ENCODE measurements at regions not wholly inside any gene's neighbourhood (a gene's known extent, or its start where the extent isn't known, plus 50 kb on each side); places are given as distances from the start of the nearest gene placed in this dataset.

- DNase-seq (ENCODE audit: low spot score): no peak
These were observed 270.6 kb downstream of the PBX3 start for GRCh38 chr9:126017758-126018157.

GRCh38 chr9:126020836-126021235 is 273.7 kb downstream of the PBX3 start:
- no peak for DNase-seq (ENCODE audit: low spot score)

GRCh38 chr9:126023962-126024361 is 276.8 kb downstream of the PBX3 start:
- DNase-seq (ENCODE audit: low spot score): no peak

- no peak for DNase-seq (ENCODE audit: low spot score)
These were observed 277.5 kb downstream of the PBX3 start for GRCh38 chr9:126024581-126025230.

GRCh38 chr9:126025991-126026390 is 278.8 kb downstream of the PBX3 start:
- no peak for DNase-seq (ENCODE audit: low spot score)

- DNase-seq (ENCODE audit: low spot score): no peak
These were observed 280.4 kb downstream of the PBX3 start for GRCh38 chr9:126027566-126027965.

GRCh38 chr9:126028746-126029145 is 281.6 kb downstream of the PBX3 start:
- no peak for DNase-seq (ENCODE audit: low spot score)

GRCh38 chr9:126030716-126031115 is 283.5 kb downstream of the PBX3 start:
- DNase-seq (ENCODE audit: low spot score): no peak

- DNase-seq (ENCODE audit: low spot score): no peak
These were observed 283.9 kb downstream of the PBX3 start for GRCh38 chr9:126031116-126031515.

- no peak for DNase-seq (ENCODE audit: low spot score)
These were observed 285.0 kb downstream of the PBX3 start for GRCh38 chr9:126032135-126032534.

- DNase-seq (ENCODE audit: low spot score): no peak
These were observed 286.1 kb downstream of the PBX3 start for GRCh38 chr9:126033318-126033717.

GRCh38 chr9:126033956-126034355 is 286.8 kb downstream of the PBX3 start:
- DNase-seq (ENCODE audit: low spot score): no peak

- DNase-seq (ENCODE audit: low spot score): no peak
These were observed 289.7 kb downstream of the PBX3 start for GRCh38 chr9:126036881-126037291.

- no peak for DNase-seq (ENCODE audit: low spot score)
These were observed 287.8 kb upstream of the MVB12B start for GRCh38 chr9:126038790-126039189.

- DNase-seq (ENCODE audit: low spot score): no peak
These were observed 282.9 kb upstream of the MVB12B start for GRCh38 chr9:126043681-126044080.

GRCh38 chr9:126049088-126049487 is 277.5 kb upstream of the MVB12B start:
- DNase-seq (ENCODE audit: low spot score): no peak

GRCh38 chr9:126049896-126050604 is 276.6 kb upstream of the MVB12B start:
- DNase-seq (ENCODE audit: low spot score): no peak

- no peak for DNase-seq (ENCODE audit: low spot score)
These were observed 276.0 kb upstream of the MVB12B start for GRCh38 chr9:126050605-126050990.

GRCh38 chr9:126051446-126052130 is 275.0 kb upstream of the MVB12B start:
- DNase-seq (ENCODE audit: low spot score): no peak

GRCh38 chr9:126052791-126053190 is 273.8 kb upstream of the MVB12B start:
- DNase-seq (ENCODE audit: low spot score): no peak

GRCh38 chr9:126053913-126054312 is 272.7 kb upstream of the MVB12B start:
- DNase-seq (ENCODE audit: low spot score): no peak

- no peak for DNase-seq (ENCODE audit: low spot score)
These were observed 271.1 kb upstream of the MVB12B start for GRCh38 chr9:126055381-126055985.
